ENCODE measurements at regions not wholly inside any gene's neighbourhood (a gene's known extent, or its start where the extent isn't known, plus 50 kb on each side); places are given as distances from the start of the nearest gene placed in this dataset.

DNA sequence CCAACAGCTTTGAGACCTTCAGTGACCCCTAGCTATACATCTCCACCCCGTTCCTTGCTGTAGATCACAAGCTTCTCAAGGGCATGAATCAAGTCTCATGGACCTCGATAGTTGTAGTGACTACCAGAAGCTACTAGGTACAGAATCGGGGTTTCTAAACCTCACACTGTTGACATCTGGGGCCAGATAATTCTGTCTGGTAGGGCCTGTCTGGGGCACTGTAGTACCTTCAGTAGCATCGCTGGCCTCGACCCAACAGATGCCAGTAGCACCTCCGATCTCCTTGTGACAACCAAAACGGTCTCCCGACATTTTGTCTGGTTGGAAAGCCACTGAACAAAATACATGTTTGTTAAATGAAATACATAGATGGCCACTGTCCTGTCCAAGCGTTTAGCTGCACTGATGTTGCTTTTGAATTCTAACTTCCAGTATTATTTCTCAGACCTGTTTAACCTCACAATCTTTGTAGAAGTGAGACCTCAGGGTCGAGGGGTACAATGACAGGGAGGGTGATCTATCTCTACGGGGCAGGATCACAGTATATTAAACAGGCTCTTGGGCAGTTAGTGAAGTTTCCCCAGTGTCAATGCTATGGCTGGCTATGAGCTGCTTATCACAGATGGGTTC lies 262.5 kb upstream of the IGF1R start:
- no peak overlapping the region for H2AFZ ChIP-seq
- no peak overlapping the region for H3K27ac ChIP-seq
- H3K9me3 ChIP-seq (ENCODE audit: control insufficient read depth, low read length) = no peaks in the 10 kb centered on the region
- no peak overlapping the region for H3K4me3 ChIP-seq (ENCODE audit: low read depth, low read length)
- no peak overlapping the region for H3K4me2 ChIP-seq (ENCODE audit: low read length)
- no peak overlapping the region for H3K9ac ChIP-seq
- no peaks in the 10 kb centered on the region for H3K4me1 ChIP-seq
- no peaks in the 10 kb centered on the region for H3K27me3 ChIP-seq (ENCODE audit: control insufficient read depth, insufficient read depth, low read length)
- H3K36me3 ChIP-seq (ENCODE audit: control insufficient read depth, insufficient read depth, low read length) = no peaks in the 10 kb centered on the region
- TF ChIP-seq CTCF (IDR thresholded peaks at IDR 0.05) = no peak
- H3K79me2 ChIP-seq = no peaks in the 10 kb centered on the region

- no peak for TF ChIP-seq CTCF (IDR thresholded peaks at IDR 0.05)
- Histone ChIP-seq H3K4me2 (ENCODE audit: low read length) (no peak overlapping the region), H3K27me3 (ENCODE audit: control insufficient read depth, insufficient read depth, low read length) (no peaks in the 10 kb centered on the region), H3K27ac (no peak overlapping the region), H3K36me3 (ENCODE audit: control insufficient read depth, insufficient read depth, low read length) (no peaks in the 10 kb centered on the region), H3K9ac (no peak overlapping the region), H3K9me3 (ENCODE audit: control insufficient read depth, low read length) (no peaks in the 10 kb centered on the region), H3K79me2 (no peaks in the 10 kb centered on the region), H3K4me1 (no peaks in the 10 kb centered on the region), H3K4me3 (ENCODE audit: low read depth, low read length) (no peak overlapping the region), H2AFZ (no peak overlapping the region)
Measured at GRCh38 chr15:98386561-98386960, 261.8 kb upstream of the IGF1R start.

- H3K4me1 ChIP-seq = no peaks in the 10 kb centered on the region
- H3K9me3 ChIP-seq (ENCODE audit: control insufficient read depth, low read length) = no peaks in the 10 kb centered on the region
- H2AFZ ChIP-seq = no peak overlapping the region
- no peak overlapping the region for H3K27ac ChIP-seq
- no peaks in the 10 kb centered on the region for H3K27me3 ChIP-seq (ENCODE audit: control insufficient read depth, insufficient read depth, low read length)
- no peaks in the 10 kb centered on the region for H3K79me2 ChIP-seq
- H3K9ac ChIP-seq = no peak overlapping the region
- H3K36me3 ChIP-seq (ENCODE audit: control insufficient read depth, insufficient read depth, low read length) = no peaks in the 10 kb centered on the region
- H3K4me3 ChIP-seq (ENCODE audit: low read depth, low read length) = no peak overlapping the region
- H3K4me2 ChIP-seq (ENCODE audit: low read length) = no peak overlapping the region
- TF ChIP-seq CTCF (IDR thresholded peaks at IDR 0.05) = no peak
Measured at GRCh38 chr15:98387866-98388265, 260.5 kb upstream of the IGF1R start.

- no peaks in the 10 kb centered on the region for H3K4me1 ChIP-seq
- H3K36me3 ChIP-seq (ENCODE audit: control insufficient read depth, insufficient read depth, low read length) = no peaks in the 10 kb centered on the region
- H3K9ac ChIP-seq = no peak overlapping the region
- no peak overlapping the region for H2AFZ ChIP-seq
- no peak overlapping the region for H3K27ac ChIP-seq
- no peak overlapping the region for H3K4me3 ChIP-seq (ENCODE audit: low read depth, low read length)
- H3K9me3 ChIP-seq (ENCODE audit: control insufficient read depth, low read length) = no peaks in the 10 kb centered on the region
- no peak overlapping the region for H3K4me2 ChIP-seq (ENCODE audit: low read length)
- no peaks in the 10 kb centered on the region for H3K79me2 ChIP-seq
- TF ChIP-seq CTCF (IDR thresholded peaks at IDR 0.05) = no peak
- no peaks in the 10 kb centered on the region for H3K27me3 ChIP-seq (ENCODE audit: control insufficient read depth, insufficient read depth, low read length)
Measured at GRCh38 chr15:98390946-98391530, 257.3 kb upstream of the IGF1R start.

GRCh38 chr15:98391568-98391967 lies 256.8 kb upstream of the IGF1R start:
- TF ChIP-seq CTCF (IDR thresholded peaks at IDR 0.05) = no peak
- no peaks in the 10 kb centered on the region for H3K27me3 ChIP-seq (ENCODE audit: control insufficient read depth, insufficient read depth, low read length)

More at GRCh38 chr15:98391568-98391967, 256.8 kb upstream of the IGF1R start:
- Histone ChIP-seq H3K9me3 (ENCODE audit: control insufficient read depth, low read length) (no peaks in the 10 kb centered on the region), H3K27ac (no peak overlapping the region), H3K36me3 (ENCODE audit: control insufficient read depth, insufficient read depth, low read length) (no peaks in the 10 kb centered on the region), H3K4me3 (ENCODE audit: low read depth, low read length) (no peak overlapping the region), H3K4me1 (no peaks in the 10 kb centered on the region), H3K9ac (no peak overlapping the region), H3K79me2 (no peaks in the 10 kb centered on the region), H2AFZ (no peak overlapping the region), H3K4me2 (ENCODE audit: low read length) (no peak overlapping the region)

Measured in parathyroid adenoma (tissue), 2 donors.